K562 (cell line): ENCODE measurements at regions not wholly inside any gene's neighbourhood (a gene's known extent, or its start where the extent isn't known, plus 50 kb on each side); places are given as distances from the start of the nearest gene placed in this dataset.

Experiments
- ATAC-seq: fragments of 200-7000 bp; cut with Tn5 transposase; 3 replicates; pipeline ENCODE4 v1.9.1; 2020; ENCODE audit warnings: moderate library complexity
- BruUV-seq: library from RNA; stranded (reverse); fragments of 400-500 nt; replicated peaks from 2 replicates; lab custom pipeline; 2021; lab: Mats Ljungman, UMichigan
- CTCF ChIA-PET: fragments of 300-600 bp; formaldehyde crosslinking; extraction: SDS; loops from one replicate; lab custom pipeline; 2021; ENCODE audit warnings: low intra/inter-chr PET ratio; lab: Yijun Ruan, JAX
- POLR2A ChIA-PET: fragments of 300-600, 350-650 bp; sonication (Branson Sonifier 250); formaldehyde crosslinking; extraction: SDS; loops from one replicate; lab custom pipeline; 2021; ENCODE audit warnings: antibody characterized with exemption, inconsistent platforms; lab: Yijun Ruan, JAX
- DNase-seq, 4 experiments: peaks; one replicate each; pipeline versions ENCODE4 v3.0.0 to v3.0.0-alpha.2; 2011 to 2018; ENCODE audit warnings: low spot score in 3 of 4, mixed read lengths in 3 of 4; ENCODE audit errors: extremely low read depth in 1 of 4
- FAIRE-seq: peaks from 2 replicates; lab custom pipeline; 2011; peaks lifted over from hg19 to GRCh38; lab: Jason Lieb, UNC
- H2AFZ ChIP-seq: 2 replicates; pipeline ENCODE4 v1.6.0; 2011; ENCODE audit warnings: low read depth, low read length, control low read depth, inconsistent platforms
- H3K27ac ChIP-seq: fragments of 200-600 bp; 3 replicates; pipeline ENCODE4 v1.8.0; 2011; ENCODE audit warnings: low read depth, mild to moderate bottlenecking, control low read depth, inconsistent platforms, low read length, moderate library complexity, mixed read lengths; ENCODE audit errors: extremely low read depth
- H3K27me3 ChIP-seq, 2 experiments: fragments of 300-600 bp in 1 of 2; 2 replicates in 1 of 2; 3 replicates in 1 of 2; pipeline versions ENCODE4 v1.6.0 to v1.8.0; 2011; ENCODE audit warnings: inconsistent platforms in 2 of 2, low read length in 2 of 2, mild to moderate bottlenecking in 1 of 2, mixed read lengths in 1 of 2, moderate library complexity in 1 of 2; ENCODE audit not compliant: control insufficient read depth in 2 of 2, insufficient read depth in 2 of 2
- H3K36me3 ChIP-seq: fragments of 300-600 bp; 3 replicates; pipeline ENCODE4 v1.8.0; 2011; ENCODE audit warnings: mild to moderate bottlenecking, low read length, inconsistent platforms; ENCODE audit not compliant: control insufficient read depth, insufficient read depth
- H3K4me1 ChIP-seq, 2 experiments: fragments of 200-600 bp in 1 of 2; replicated peaks in 1 of 2; 2 replicates in 1 of 2; 3 replicates in 1 of 2; pipeline versions ENCODE4 v1.5.1 to v1.8.0; 2011; ENCODE audit warnings: inconsistent platforms in 2 of 2, low read length in 2 of 2, mild to moderate bottlenecking in 1 of 2, mixed read lengths in 1 of 2, moderate library complexity in 1 of 2; ENCODE audit not compliant: control insufficient read depth in 2 of 2, insufficient read depth in 2 of 2
- H3K4me2 ChIP-seq: 2 replicates; pipeline ENCODE4 v1.6.1; 2011; ENCODE audit warnings: low read length, control low read depth, inconsistent platforms, mixed read lengths; ENCODE audit not compliant: insufficient read depth
- H3K4me3 ChIP-seq: fragments of 200-600 bp; sonication (generic), shearing (Covaris generic); 2 replicates; pipeline ENCODE4 v1.5.1; 2016; ENCODE audit warnings: control low read depth, inconsistent platforms
- H3K79me2 ChIP-seq: fragments of 200-600 bp; 3 replicates; pipeline ENCODE4 v1.8.0; 2011; ENCODE audit warnings: low read length, inconsistent platforms; ENCODE audit not compliant: control insufficient read depth, insufficient read depth
- H3K9ac ChIP-seq, 2 experiments: 2 replicates each; pipeline versions ENCODE4 v1.6.0 to v1.6.1; 2011; ENCODE audit warnings: low read depth in 2 of 2, low read length in 2 of 2, control low read depth in 1 of 2, inconsistent platforms in 1 of 2, mild to moderate bottlenecking in 1 of 2, mixed read lengths in 1 of 2; ENCODE audit not compliant: insufficient read depth in 1 of 2
- H3K9me1 ChIP-seq: one replicate; pipeline ENCODE4 v1.6.0; 2011; ENCODE audit warnings: inconsistent platforms, mild to moderate bottlenecking, low read length, moderate library complexity; ENCODE audit not compliant: control insufficient read depth, insufficient read depth
- H3K9me3 ChIP-seq: replicated peaks from 2 replicates; pipeline ENCODE4 v1.5.1; 2011; ENCODE audit warnings: low read depth, low read length, inconsistent platforms; ENCODE audit not compliant: control insufficient read depth, insufficient read depth
- H4K20me1 ChIP-seq: replicated peaks from 2 replicates; pipeline ENCODE4 v1.6.1; 2011; ENCODE audit warnings: low read length, inconsistent platforms, mixed read lengths; ENCODE audit not compliant: control insufficient read depth, insufficient read depth
- DPF2 ChIP-seq: fragments of 450-650 bp; IDR thresholded peaks from 2 replicates; pipeline ENCODE4 v1.6.1; 2016
- KAT8 ChIP-seq: fragments of 450-650 bp; IDR thresholded peaks from 2 replicates; pipeline ENCODE4 v1.6.1; 2016; ENCODE audit warnings: low read depth, mild to moderate bottlenecking
- LARP7 ChIP-seq: fragments of 450-650 bp; IDR thresholded peaks from 2 replicates; pipeline ENCODE4 v1.6.1; 2016
- LEF1 ChIP-seq: fragments of 450-650 bp; IDR thresholded peaks from 2 replicates; pipeline ENCODE4 v1.6.1; 2016; ENCODE audit warnings: mild to moderate bottlenecking
- POLR2G ChIP-seq: fragments of 200-400 bp; formaldehyde crosslinking; IDR thresholded peaks from 2 replicates; pipeline ENCODE4 v1.6.1; 2017; ENCODE audit warnings: low read depth, mild to moderate bottlenecking, antibody characterized with exemption, low read length, moderate library complexity
- RBM17 ChIP-seq: fragments of 200-400 bp; formaldehyde crosslinking; IDR thresholded peaks from 2 replicates; pipeline ENCODE4 v1.6.1; 2017; ENCODE audit warnings: low read depth, mild to moderate bottlenecking, low read length, borderline replicate concordance
- TBP ChIP-seq: optimal IDR thresholded peaks from 2 replicates; pipeline ENCODE3; 2011; ENCODE audit warnings: low read depth, low read length, improper control_type of control experiment
- ZNF263 ChIP-seq: sonication (generic); formaldehyde crosslinking; IDR thresholded peaks from 2 replicates; pipeline ENCODE4 v1.8.0; 2022; ENCODE audit warnings: mild to moderate bottlenecking, missing genetic modification reagents, borderline replicate concordance
- ZNF311 ChIP-seq: fragments of 250-450 bp; sonication (Bioruptor Pico); IDR thresholded peaks from 2 replicates; pipeline ENCODE4 v1.4.0; 2020; ENCODE audit warnings: mild to moderate bottlenecking, moderate library complexity
- WGBS: fragments of 100-300 bp; shearing (Covaris generic); methylation state at CpG from one replicate; pipeline ENCODE4 v1.1.6; 2016; ENCODE audit warnings: low coverage, mixed read lengths; ENCODE audit not compliant: insufficient coverage; ENCODE audit errors: missing lambda C conversion rate; 5-methylcytosine and 5-hydroxymethylcytosine counted together
- in situ Hi-C: fragments of 300-500 bp; cut with MboI; formaldehyde crosslinking; loops from 4 replicates; pipeline ENCODE4 v1.15.0; 2018; ENCODE audit warnings: inconsistent platforms, mixed read lengths
- intact Hi-C: fragments of 100-400 bp; cut with micrococcal nuclease; formaldehyde crosslinking; loops from 2 replicates; pipeline ENCODE4 v1.14.2; 2022
- TF ChIP-seq, protein P1 (sequence below): fragments of 150-350 bp; conservative IDR thresholded peaks from 2 replicates; pipeline ENCODE4 v1.6.1; 2014; ENCODE audit warnings: low read length

DNA sequence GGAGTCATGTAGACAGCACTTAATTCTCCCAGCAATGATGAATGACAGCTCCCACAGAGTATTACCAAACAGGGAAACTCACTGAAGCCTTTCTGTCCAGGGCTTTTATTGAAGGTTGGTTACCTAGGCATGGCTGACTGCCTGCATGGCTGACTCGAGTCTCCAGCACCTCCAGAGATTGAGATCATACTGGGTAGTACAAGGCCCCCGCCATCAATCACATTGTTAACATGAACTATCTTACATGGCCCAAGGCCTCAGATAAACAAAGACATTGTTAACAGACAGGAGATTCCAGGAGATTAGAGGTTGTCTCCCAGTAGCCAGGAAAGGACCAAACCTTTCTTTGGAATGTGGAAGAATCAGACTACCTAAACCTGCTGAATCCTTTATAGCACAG lies 128.3 kb upstream of the LSM14A start:
- H3K27me3 ChIP-seq = peaks cover 5 to 15% of the 10 kb centered on the region in 2 experiments; a peak in 3 of 5 replicates
- H3K36me3 ChIP-seq = no peaks in the 10 kb centered on the region
- WGBS = 0% methylated on average over 2 of the region's 2 CpGs
- ATAC-seq = no peak
- POLR2A ChIA-PET = no interaction called here
- TF ChIP-seq KAT8 = no peak
- TF ChIP-seq RBM17 = no peak
- no peak for TF ChIP-seq LEF1
- TF ChIP-seq ZNF311 (CRISPR knock-in tag) = no peak
- TF ChIP-seq TBP = no peak
- no peak for TF ChIP-seq DPF2
- no peak for TF ChIP-seq LARP7
- TF ChIP-seq ZNF263 (CRISPR knock-in tag) = no peak
- TF ChIP-seq POLR2G = no peak
- TF ChIP-seq, protein P1, sequence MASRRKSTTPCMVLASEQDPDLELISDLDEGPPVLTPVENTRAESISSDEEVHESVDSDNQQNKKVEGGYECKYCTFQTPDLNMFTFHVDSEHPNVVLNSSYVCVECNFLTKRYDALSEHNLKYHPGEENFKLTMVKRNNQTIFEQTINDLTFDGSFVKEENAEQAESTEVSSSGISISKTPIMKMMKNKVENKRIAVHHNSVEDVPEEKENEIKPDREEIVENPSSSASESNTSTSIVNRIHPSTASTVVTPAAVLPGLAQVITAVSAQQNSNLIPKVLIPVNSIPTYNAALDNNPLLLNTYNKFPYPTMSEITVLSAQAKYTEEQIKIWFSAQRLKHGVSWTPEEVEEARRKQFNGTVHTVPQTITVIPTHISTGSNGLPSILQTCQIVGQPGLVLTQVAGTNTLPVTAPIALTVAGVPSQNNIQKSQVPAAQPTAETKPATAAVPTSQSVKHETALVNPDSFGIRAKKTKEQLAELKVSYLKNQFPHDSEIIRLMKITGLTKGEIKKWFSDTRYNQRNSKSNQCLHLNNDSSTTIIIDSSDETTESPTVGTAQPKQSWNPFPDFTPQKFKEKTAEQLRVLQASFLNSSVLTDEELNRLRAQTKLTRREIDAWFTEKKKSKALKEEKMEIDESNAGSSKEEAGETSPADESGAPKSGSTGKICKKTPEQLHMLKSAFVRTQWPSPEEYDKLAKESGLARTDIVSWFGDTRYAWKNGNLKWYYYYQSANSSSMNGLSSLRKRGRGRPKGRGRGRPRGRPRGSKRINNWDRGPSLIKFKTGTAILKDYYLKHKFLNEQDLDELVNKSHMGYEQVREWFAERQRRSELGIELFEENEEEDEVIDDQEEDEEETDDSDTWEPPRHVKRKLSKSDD = no peak
- no TSS peak for BruUV-seq
- DNase-seq = no peak
- H3K4me2 ChIP-seq = no peak overlapping the region
- no peaks in the 10 kb centered on the region for H3K79me2 ChIP-seq
- no peaks in the 10 kb centered on the region for H3K4me1 ChIP-seq
- H3K9me1 ChIP-seq = no peaks in the 10 kb centered on the region
- intact Hi-C loops = no loop called here
- H4K20me1 ChIP-seq = no peaks in the 10 kb centered on the region
- no peak overlapping the region for H2AFZ ChIP-seq
- FAIRE-seq = no peak
- H3K9me3 ChIP-seq = no peaks in the 10 kb centered on the region
- in situ Hi-C loops = no loop called here
- H3K27ac ChIP-seq = no peak overlapping the region
- no peak overlapping the region for H3K9ac ChIP-seq
- CTCF ChIA-PET = no interaction called here
- H3K4me3 ChIP-seq = no peak overlapping the region
